OCI-LY3 (cell line): ENCODE measurements at regions not wholly inside any gene's neighbourhood (a gene's known extent, or its start where the extent isn't known, plus 50 kb on each side); places are given as distances from the start of the nearest gene placed in this dataset.

Experiments
- H2AFZ ChIP-seq: fragments of 200-600, 300-600 bp; shearing (Covaris generic); 2 replicates; pipeline ENCODE4 v1.6.0; 2014; ENCODE audit warnings: antibody characterized with exemption, low read depth, low read length
- H3K27ac ChIP-seq: fragments of 200-600, 300-600 bp; sonication (generic); 2 replicates; pipeline ENCODE4 v1.5.1; 2014; ENCODE audit warnings: mild to moderate bottlenecking, low read length, moderate library complexity, mixed read lengths
- H3K27me3 ChIP-seq: fragments of 200-600, 300-600 bp; sonication (generic); 2 replicates; pipeline ENCODE4 v1.6.1; 2014; ENCODE audit warnings: low read depth, low read length, mixed read lengths
- H3K36me3 ChIP-seq: fragments of 200-600, 300-600 bp; sonication (generic); replicated peaks from 2 replicates; pipeline ENCODE3; 2014; ENCODE audit warnings: low read depth, low read length, mixed read lengths
- H3K4me1 ChIP-seq: fragments of 300-600, 200-600 bp; sonication (generic); 2 replicates; pipeline ENCODE4 v1.6.1; 2014; ENCODE audit warnings: low read length, mixed read lengths
- H3K4me2 ChIP-seq: fragments of 200-600, 300-600 bp; sonication (generic); 2 replicates; pipeline ENCODE4 v1.6.1; 2014; ENCODE audit warnings: low read length, mixed read lengths
- H3K4me3 ChIP-seq: fragments of 300-600, 200-600 bp; sonication (generic); 2 replicates; pipeline ENCODE4 v1.5.1; 2014; ENCODE audit warnings: antibody characterized with exemption, mild to moderate bottlenecking, low read length, moderate library complexity
- H3K79me2 ChIP-seq: fragments of 300-600, 200-600 bp; shearing (Covaris generic); 2 replicates; pipeline ENCODE4 v1.6.1; 2014; ENCODE audit warnings: mild to moderate bottlenecking, low read length, mixed read lengths
- H3K9ac ChIP-seq: fragments of 300-600, 200-600 bp; shearing (Covaris generic); 2 replicates; pipeline ENCODE4 v1.6.0; 2014; ENCODE audit warnings: mild to moderate bottlenecking, low read length, moderate library complexity
- H3K9me3 ChIP-seq: fragments of 200-600, 300-600 bp; shearing (Covaris generic); 2 replicates; pipeline ENCODE4 v1.6.1; 2014; ENCODE audit warnings: low read length, mixed read lengths; ENCODE audit not compliant: insufficient read depth
- H4K20me1 ChIP-seq: fragments of 200-600, 300-600 bp; sonication (generic); 2 replicates; pipeline ENCODE4 v1.6.1; 2016; ENCODE audit warnings: low read length, mixed read lengths; ENCODE audit not compliant: insufficient read depth
- CTCF ChIP-seq: fragments of 200-600, 300-600 bp; sonication (generic); IDR thresholded peaks from 2 replicates; pipeline ENCODE4 v1.5.1; 2014; ENCODE audit warnings: antibody characterized with exemption, low read length, low read depth
- EZH2phosphoT487 ChIP-seq: fragments of 200-600 bp; shearing (Covaris generic); IDR thresholded peaks from 2 replicates; pipeline ENCODE4 v1.6.1; 2018; ENCODE audit warnings: antibody characterized with exemption, mixed run types, low read depth

GRCh38 chr9:1879501-1879900 is 135.6 kb upstream of the SMARCA2 start:
- no peak overlapping the region for H2AFZ ChIP-seq
- peaks cover 13% of the 10 kb centered on the region for H3K36me3 ChIP-seq
- H3K4me3 ChIP-seq, result peak overlapping the region; percentile 63
- H3K27ac ChIP-seq, result peak overlapping the region; percentile 98
- no peaks in the 10 kb centered on the region for H4K20me1 ChIP-seq
- peak overlapping the region; percentile 97 for H3K9ac ChIP-seq
- peak overlapping the region; percentile 95 for H3K4me2 ChIP-seq
- no peaks in the 10 kb centered on the region for H3K27me3 ChIP-seq
- H3K4me1 ChIP-seq, result peaks cover 85% of the 10 kb centered on the region
- H3K79me2 ChIP-seq, result peaks cover 2% of the 10 kb centered on the region
- TF ChIP-seq EZH2phosphoT487, result no peak
- no peak for TF ChIP-seq CTCF
- H3K9me3 ChIP-seq, result 0 out of 2 replicates have a peak, but pooled peaks cover 2% of the 10 kb centered on the region

GRCh38 chr9:1880038-1880565 is 135.0 kb upstream of the SMARCA2 start:
- Histone ChIP-seq H3K79me2 (no peaks in the 10 kb centered on the region), H3K4me3 (peak overlapping the region; percentile 61), H3K27ac (peak overlapping the region; percentile 98), H3K27me3 (no peaks in the 10 kb centered on the region), H3K36me3 (peaks cover 15% of the 10 kb centered on the region), H4K20me1 (no peaks in the 10 kb centered on the region), H3K4me1 (peaks cover 79% of the 10 kb centered on the region), H3K9ac (peak overlapping the region; percentile 97), H3K4me2 (peak overlapping the region; percentile 95), H2AFZ (no peak overlapping the region), H3K9me3 (0 out of 2 replicates have a peak, but pooled peaks cover 7% of the 10 kb centered on the region)
- TF ChIP-seq EZH2phosphoT487 (no peak), CTCF (no peak)

GRCh38 chr9:1881708-1882295 is 133.3 kb upstream of the SMARCA2 start:
- Histone ChIP-seq H3K4me1 (peaks cover 64% of the 10 kb centered on the region), H4K20me1 (no peaks in the 10 kb centered on the region), H3K4me2 (peak overlapping the region; percentile 95), H3K27ac (peak overlapping the region; percentile 98), H3K27me3 (no peaks in the 10 kb centered on the region), H3K79me2 (no peaks in the 10 kb centered on the region), H2AFZ (peak overlapping the region; percentile 10; the same call in 1 of the 2 replicates), H3K36me3 (peaks cover 15% of the 10 kb centered on the region), H3K9me3 (0 out of 2 replicates have a peak, but pooled peaks cover 7% of the 10 kb centered on the region), H3K4me3 (no peak overlapping the region), H3K9ac (peak overlapping the region; percentile 97; the same call in 1 of the 2 replicates)
- TF ChIP-seq CTCF, result no peak
- no peak for TF ChIP-seq EZH2phosphoT487

GRCh38 chr9:1882711-1883403 is 132.3 kb upstream of the SMARCA2 start:
- TF ChIP-seq CTCF (no peak), EZH2phosphoT487 (no peak)
- no peaks in the 10 kb centered on the region for H3K79me2 ChIP-seq
- no peaks in the 10 kb centered on the region for H4K20me1 ChIP-seq
- H3K9me3 ChIP-seq, result 0 out of 2 replicates have a peak, but pooled peaks cover 7% of the 10 kb centered on the region
- H3K4me3 ChIP-seq, result no peak overlapping the region
- H2AFZ ChIP-seq, result no peak overlapping the region
- peaks cover 21% of the 10 kb centered on the region for H3K36me3 ChIP-seq
- peak overlapping the region; percentile 98 for H3K27ac ChIP-seq
- H3K4me2 ChIP-seq, result no peak overlapping the region
- H3K4me1 ChIP-seq, result peaks cover 53% of the 10 kb centered on the region
- no peak overlapping the region for H3K9ac ChIP-seq
- H3K27me3 ChIP-seq, result no peaks in the 10 kb centered on the region
